T-cell (primary cell): ENCODE measurements at regions not wholly inside any gene's neighbourhood (a gene's known extent, or its start where the extent isn't known, plus 50 kb on each side); places are given as distances from the start of the nearest gene placed in this dataset.

Source experiments
- ATAC-seq, 4 experiments: fragments of 200-7000 bp in 3 of 4; fragments of 150-1000 bp in 1 of 4; cut with Tn5 transposase; replicated peaks in 1 of 4; 1 replicate in 3 of 4; 2 replicates in 1 of 4; pipeline ENCODE4 v1.10.0; 2021; ENCODE audit warnings: moderate library complexity in 3 of 4, mild to moderate bottlenecking in 2 of 4, moderate number of reproducible peaks in 1 of 4
- CTCF ChIA-PET, 2 donors: fragments of 300-600 bp; sonication (Branson Sonifier 250); formaldehyde crosslinking; loops; one replicate each; lab custom pipeline; 2022; ENCODE audit warnings: antibody characterized with exemption in 2 of 2; lab: Charles Lee
- POLR2A ChIA-PET, 2 donors: fragments of 300-600 bp; sonication (Branson Sonifier 250); formaldehyde crosslinking; loops; one replicate each; lab custom pipeline; 2022; ENCODE audit warnings: antibody characterized with exemption in 2 of 2; lab: Charles Lee
- DNase-seq, 35 experiments: peaks; one replicate each; pipeline versions ENCODE4 v3.0.0 to v3.0.0-alpha.2; 2013 to 2023
- H3K27ac ChIP-seq: one replicate; pipeline ENCODE4 v1.5.1; 2013; ENCODE audit warnings: low read length
- H3K27me3 ChIP-seq, 2 experiments: replicated peaks in 1 of 2; 1 replicate in 1 of 2; 2 replicates in 1 of 2; pipeline versions ENCODE4 v1.6.1 to v1.7.0; 2013; ENCODE audit warnings: low read length in 1 of 2, mixed read lengths in 1 of 2; ENCODE audit not compliant: control insufficient read depth in 2 of 2, insufficient read depth in 2 of 2; ENCODE audit errors: extremely low read depth in 1 of 2
- H3K36me3 ChIP-seq, 2 donors: 1 replicate in 1 of 2; 2 replicates in 1 of 2; pipeline versions ENCODE4 v1.6.1 to v1.7.0; 2013; ENCODE audit warnings: low read length in 1 of 2; ENCODE audit not compliant: control insufficient read depth in 2 of 2, insufficient read depth in 1 of 2; ENCODE audit errors: extremely low read depth in 1 of 2
- H3K4me1 ChIP-seq, 2 experiments: 1 replicate in 1 of 2; 2 replicates in 1 of 2; pipeline versions ENCODE4 v1.6.1 to v1.7.0; 2013; ENCODE audit warnings: low read length in 2 of 2, mixed read lengths in 1 of 2; ENCODE audit not compliant: insufficient read depth in 2 of 2, control insufficient read depth in 1 of 2; ENCODE audit errors: extremely low read depth in 1 of 2
- H3K4me3 ChIP-seq, 2 donors: 1 replicate in 1 of 2; 2 replicates in 1 of 2; pipeline versions ENCODE4 v1.5.1 to v1.7.0; 2013; ENCODE audit warnings: mild to moderate bottlenecking in 2 of 2, low read length in 1 of 2, moderate library complexity in 1 of 2; ENCODE audit not compliant: control insufficient read depth in 1 of 2; ENCODE audit errors: extremely low read depth in 1 of 2
- H3K9me3 ChIP-seq: 2 replicates; pipeline ENCODE4 v1.7.0; 2013
- H3K27ac Mint-ChIP-seq, 2 donors: one replicate each; pipeline ENCODE4 v1.8.0; 2020 to 2021; ENCODE audit warnings: mild to moderate bottlenecking in 2 of 2, mixed read lengths in 2 of 2
- H3K27me3 Mint-ChIP-seq, 2 donors: one replicate each; pipeline ENCODE4 v1.8.0; 2021 to 2022; ENCODE audit warnings: mixed read lengths in 2 of 2
- H3K36me3 Mint-ChIP-seq: one replicate; pipeline ENCODE4 v1.8.0; 2021; ENCODE audit warnings: mixed read lengths
- H3K4me1 Mint-ChIP-seq, 3 donors: one replicate each; pipeline ENCODE4 v1.8.0; 2020 to 2022; ENCODE audit warnings: mixed read lengths in 3 of 3, mild to moderate bottlenecking in 1 of 3
- H3K4me3 Mint-ChIP-seq, 3 donors: one replicate each; pipeline ENCODE4 v1.8.0; 2020 to 2022; ENCODE audit warnings: mild to moderate bottlenecking in 3 of 3, mixed read lengths in 3 of 3, moderate library complexity in 3 of 3
- H3K9me3 Mint-ChIP-seq, 3 donors: one replicate each; pipeline ENCODE4 v1.8.0; 2020 to 2022; ENCODE audit warnings: mixed read lengths in 3 of 3
- WGBS: methylation state at CpG from one replicate; pipeline ENCODE4 v1.1.5; 2013; ENCODE audit warnings: missing lambda C conversion rate; ENCODE audit not compliant: insufficient coverage; 5-methylcytosine and 5-hydroxymethylcytosine counted together

- Histone ChIP-seq H3K9me3 (no peaks in the 10 kb centered on the region), H3K4me1 (peaks cover 5 to 39% of the 10 kb centered on the region in 2 experiments), H3K27ac (no peak overlapping the region), H3K4me3 (no peak overlapping the region), H3K27me3 (no peaks in the 10 kb centered on the region), H3K36me3 (no peaks in the 10 kb centered on the region)
- H3K36me3 Mint-ChIP-seq: no peaks in the 10 kb centered on the region
- peaks cover 53 to 72% (median 61%) of the 10 kb centered on the region in 3 donors for H3K4me1 Mint-ChIP-seq
- ChIA-PET CTCF (no interaction called here), POLR2A (interaction anchor here in 1 of 2 donors (0.6 kb wide), 1 partner anchor 1412 kb away, joined by 3 read pairs; no protein-coding TSS in a partner anchor)
- H3K27ac Mint-ChIP-seq: peak overlapping the region in 1 of 2 donors; percentile 32
- H3K27me3 Mint-ChIP-seq: no peaks in the 10 kb centered on the region
- no peak overlapping the region for H3K4me3 Mint-ChIP-seq
- DNase-seq (no peak), ATAC-seq (no peak)
- 57% methylated on average over 2 of the region's 5 CpGs for WGBS
- H3K9me3 Mint-ChIP-seq: peaks cover 0 to 5% (median 0%) of the 10 kb centered on the region in 3 donors
Measured at GRCh38 chr13:22055259-22055658, 384.4 kb downstream of the FGF9 start.

- Histone ChIP-seq H3K27me3 (no peaks in the 10 kb centered on the region), H3K36me3 (no peaks in the 10 kb centered on the region), H3K4me1 (peaks cover 27 to 60% of the 10 kb centered on the region in 2 experiments), H3K4me3 (no peak overlapping the region), H3K27ac (peak overlapping the region; percentile 99), H3K9me3 (no peaks in the 10 kb centered on the region)
- peak overlapping the region; percentile 98 to 100 for H3K27ac Mint-ChIP-seq
- peaks cover 0 to 5% (median 0%) of the 10 kb centered on the region in 3 donors for H3K9me3 Mint-ChIP-seq
- WGBS: 90% methylated on average over 6 of the region's 6 CpGs
- ChIA-PET POLR2A (interaction anchor here in 1 of 2 donors (0.6 kb wide), 1 partner anchor 12 kb away, joined by 3 read pairs; no protein-coding TSS in a partner anchor), CTCF (interaction anchor here (0.6 to 1.0 kb wide), 3 partner anchors 48 to 1600 kb away, joined by 3 to 7 read pairs (median 4); no protein-coding TSS in a partner anchor)
- no peak for ATAC-seq
- H3K36me3 Mint-ChIP-seq: no peaks in the 10 kb centered on the region
- H3K4me1 Mint-ChIP-seq: peaks cover 79 to 93% (median 88%) of the 10 kb centered on the region in 3 donors
- no peaks in the 10 kb centered on the region for H3K27me3 Mint-ChIP-seq
- peak overlapping the region in 1 of 3 donors; percentile 63 for H3K4me3 Mint-ChIP-seq
- no peak for DNase-seq
Measured at GRCh38 chr13:22060187-22060586, 389.3 kb downstream of the FGF9 start.

- H3K4me1 Mint-ChIP-seq: peaks cover 78 to 93% (median 90%) of the 10 kb centered on the region in 3 donors
- POLR2A ChIA-PET: interaction anchor here in 1 of 2 donors (0.6 kb wide), 1 partner anchor 44 kb away, joined by 9 read pairs; no protein-coding TSS in a partner anchor
- H3K9me3 Mint-ChIP-seq: no peaks in the 10 kb centered on the region
Measured at GRCh38 chr13:22061371-22061805, 390.5 kb downstream of the FGF9 start.

GRCh38 chr13:22061806-22062391 lies 391.0 kb downstream of the FGF9 start:
- peak overlapping the region; percentile 99 for H3K27ac ChIP-seq
- peaks cover 29 to 68% of the 10 kb centered on the region in 2 experiments for H3K4me1 ChIP-seq
- H3K9me3 Mint-ChIP-seq: no peaks in the 10 kb centered on the region
- H3K27me3 Mint-ChIP-seq: no peaks in the 10 kb centered on the region
- no CpG with 5 or more reads among the region's 7 CpGs for WGBS
- H3K27me3 ChIP-seq: no peaks in the 10 kb centered on the region
- H3K36me3 ChIP-seq: no peaks in the 10 kb centered on the region
- POLR2A ChIA-PET: interaction anchor here in 1 of 2 donors (0.6 kb wide), 1 partner anchor 45 kb away, joined by 9 read pairs; no protein-coding TSS in a partner anchor
- H3K27ac Mint-ChIP-seq: peak overlapping the region; percentile 98 to 100
- peak overlapping the region; percentile 6 to 27 for H3K4me3 ChIP-seq
- DNase-seq (peak in 29 of 35 experiments; percentile 14 to 77 (median 29)), ATAC-seq (peak; percentile 65 to 73 (median 69))
- peak overlapping the region; percentile 28 to 63 (median 44) for H3K4me3 Mint-ChIP-seq
- CTCF ChIA-PET: interaction anchor here in 1 of 2 donors (1.0 to 1.2 kb wide), 2 partner anchors 10 to 15 kb away, joined by 4 read pairs; no protein-coding TSS in a partner anchor
- no peaks in the 10 kb centered on the region for H3K9me3 ChIP-seq
- peaks cover 2% of the 10 kb centered on the region for H3K36me3 Mint-ChIP-seq
- H3K4me1 Mint-ChIP-seq: peaks cover 79 to 94% (median 91%) of the 10 kb centered on the region in 3 donors

More at GRCh38 chr13:22061371-22061805, 390.5 kb downstream of the FGF9 start:
- Histone ChIP-seq H3K36me3 (no peaks in the 10 kb centered on the region), H3K27me3 (no peaks in the 10 kb centered on the region), H3K4me1 (peaks cover 29 to 68% of the 10 kb centered on the region in 2 experiments), H3K9me3 (no peaks in the 10 kb centered on the region), H3K4me3 (peak overlapping the region in 1 of 2 donors; percentile 27), H3K27ac (peak overlapping the region; percentile 99)
- H3K4me3 Mint-ChIP-seq: peak overlapping the region; percentile 28 to 63 (median 44)
- 55% methylated on average over 2 of the region's 8 CpGs for WGBS
- ATAC-seq (peak; percentile 68 to 75 (median 73)), DNase-seq (peak; percentile 37 to 77 (median 56))
- H3K27me3 Mint-ChIP-seq: no peaks in the 10 kb centered on the region
- peak overlapping the region; percentile 98 to 100 for H3K27ac Mint-ChIP-seq
- CTCF ChIA-PET: interaction anchor here in 1 of 2 donors (0.8 kb wide), 1 partner anchor 16 kb away, joined by 3 read pairs; no protein-coding TSS in a partner anchor
- no peaks in the 10 kb centered on the region for H3K36me3 Mint-ChIP-seq

GRCh38 chr13:22062478-22063205 lies 391.8 kb downstream of the FGF9 start:
- POLR2A ChIA-PET: interaction anchor here in 1 of 2 donors (0.5 kb wide), 1 partner anchor 23 kb away, joined by 3 read pairs; no protein-coding TSS in a partner anchor
- no peak overlapping the region for H3K4me3 ChIP-seq
- peak in 2 of 35 experiments; percentile 21 to 41 for DNase-seq

More at GRCh38 chr13:22062478-22063205, 391.8 kb downstream of the FGF9 start:
- Histone ChIP-seq H3K36me3 (no peaks in the 10 kb centered on the region), H3K9me3 (no peaks in the 10 kb centered on the region), H3K27me3 (no peaks in the 10 kb centered on the region), H3K4me1 (peaks cover 29 to 68% of the 10 kb centered on the region in 2 experiments), H3K27ac (peak overlapping the region; percentile 99)
- Mint-ChIP-seq H3K27ac (peak overlapping the region; percentile 98 to 100), H3K4me3 (peak overlapping the region; percentile 39 to 63 (median 44)), H3K4me1 (peaks cover 84 to 94% (median 92%) of the 10 kb centered on the region in 3 donors), H3K27me3 (no peaks in the 10 kb centered on the region), H3K9me3 (no peaks in the 10 kb centered on the region), H3K36me3 (peaks cover 4% of the 10 kb centered on the region)
- ATAC-seq: no peak
- 85% methylated on average over 3 of the region's 8 CpGs for WGBS
- CTCF ChIA-PET: interaction anchor here (0.5 to 1.2 kb wide), 5 partner anchors 9 to 1935 kb away, joined by 3 to 4 read pairs (median 3); partner anchors contain the start of gene FGF9 (in 1 of the 2)
